ENCODE measurements at regions not wholly inside any gene's neighbourhood (a gene's known extent, or its start where the extent isn't known, plus 50 kb on each side); places are given as distances from the start of the nearest gene placed in this dataset.

- no peak overlapping the region for H2AFZ ChIP-seq (ENCODE audit: low read depth, low read length)
- BruUV-seq (replicated peaks): no TSS peak
- POLR2A ChIA-PET: no interaction called here
- intact Hi-C loops (cut with micrococcal nuclease) (no loop called here), dilution Hi-C loops (cut with MboI; ENCODE audit: extremely low pct_ligation_motif_present, low sequenced_read_pairs) (no loop called here)
- no peak overlapping the region for H3K4me3 ChIP-seq (replicated peaks in 1 of 3; ENCODE audit: insufficient read depth in 1 of 3, low read depth in 1 of 3, low read length in 3 of 3)
- H3K79me2 ChIP-seq (ENCODE audit: control insufficient read depth, insufficient read depth, low read length): no peaks in the 10 kb centered on the region
- no peaks in the 10 kb centered on the region for H3K36me3 ChIP-seq (ENCODE audit: control insufficient read depth in 2 of 2, extremely low read depth in 1 of 2, insufficient read depth in 2 of 2, low read length in 2 of 2)
- no peaks in the 10 kb centered on the region for H3K4me1 ChIP-seq (ENCODE audit: control insufficient read depth, extremely low read depth, insufficient read depth, low read length)
- H3K4me2 ChIP-seq (ENCODE audit: insufficient read depth, low read length): no peak overlapping the region
- H3K27me3 ChIP-seq (ENCODE audit: control insufficient read depth in 2 of 2, insufficient read depth in 2 of 2, low read length in 2 of 2): no peaks in the 10 kb centered on the region
- DNase-seq (ENCODE audit: low read depth, low spot score) (no peak), FAIRE-seq (no peak)
- no peak overlapping the region for H3K27ac ChIP-seq (ENCODE audit: insufficient read depth, low read depth, low read length)
- TF ChIP-seq MYC (IDR thresholded peaks at IDR 0.05; ENCODE audit: low read depth, low read length): no peak
- TF ChIP-seq CTCF (IDR thresholded peaks at IDR 0.05; ENCODE audit: extremely low read depth in 1 of 2, insufficient read depth in 1 of 2, low read depth in 1 of 2, low read length in 2 of 2): no peak
- no peak for TF ChIP-seq MAX (IDR thresholded peaks at IDR 0.05; ENCODE audit: insufficient read depth, insufficient read length)
- TF ChIP-seq POLR2AphosphoS5 (IDR thresholded peaks at IDR 0.05; ENCODE audit: insufficient read depth, low read depth, low read length): no peak
- TF ChIP-seq JUN (IDR thresholded peaks at IDR 0.05; ENCODE audit: borderline replicate concordance, insufficient read depth, insufficient read length, low read depth): no peak
- no peaks in the 10 kb centered on the region for H3K9me1 ChIP-seq (replicated peaks; ENCODE audit: control insufficient read depth, extremely low read depth, insufficient read depth, low read length)
- no peak overlapping the region for H3K9ac ChIP-seq (replicated peaks; ENCODE audit: extremely low read depth, insufficient read depth, low read length)
- CTCF ChIA-PET: no interaction called here
- H4K20me1 ChIP-seq (replicated peaks; ENCODE audit: control insufficient read depth, extremely low read depth, insufficient read depth, low read length): no peaks in the 10 kb centered on the region
- H3K9me3 ChIP-seq (replicated peaks; ENCODE audit: control insufficient read depth, insufficient read depth, low read length): no peaks in the 10 kb centered on the region
Measured at GRCh38 chrX:125387945-125388344, 68.3 kb downstream of the TEX13C start.

- FAIRE-seq: no peak
- CTCF ChIA-PET: no interaction called here
Measured at GRCh38 chrX:125394449-125394848, 74.8 kb downstream of the TEX13C start.

More at GRCh38 chrX:125394449-125394848, 74.8 kb downstream of the TEX13C start:
- DNase-seq (ENCODE audit: low read depth, low spot score): no peak
- no peak for TF ChIP-seq FOS (IDR thresholded peaks at IDR 0.05; ENCODE audit: borderline replicate concordance, insufficient read depth, low read length)
- TF ChIP-seq POLR2AphosphoS5 (IDR thresholded peaks at IDR 0.05; ENCODE audit: insufficient read depth, low read depth, low read length): no peak
- dilution Hi-C loops (cut with MboI; ENCODE audit: extremely low pct_ligation_motif_present, low sequenced_read_pairs): no loop called here
- BruUV-seq (replicated peaks): no TSS peak
- Histone ChIP-seq H4K20me1 (replicated peaks; ENCODE audit: control insufficient read depth, extremely low read depth, insufficient read depth, low read length) (no peaks in the 10 kb centered on the region), H3K4me2 (ENCODE audit: insufficient read depth, low read length) (no peak overlapping the region), H3K36me3 (ENCODE audit: control insufficient read depth in 2 of 2, extremely low read depth in 1 of 2, insufficient read depth in 2 of 2, low read length in 2 of 2) (no peaks in the 10 kb centered on the region), H3K79me2 (ENCODE audit: control insufficient read depth, insufficient read depth, low read length) (no peaks in the 10 kb centered on the region), H3K4me3 (replicated peaks in 1 of 3; ENCODE audit: insufficient read depth in 1 of 3, low read depth in 1 of 3, low read length in 3 of 3) (no peak overlapping the region), H3K9me1 (replicated peaks; ENCODE audit: control insufficient read depth, extremely low read depth, insufficient read depth, low read length) (no peaks in the 10 kb centered on the region), H3K9ac (replicated peaks; ENCODE audit: extremely low read depth, insufficient read depth, low read length) (no peak overlapping the region), H3K9me3 (replicated peaks; ENCODE audit: control insufficient read depth, insufficient read depth, low read length) (no peaks in the 10 kb centered on the region), H3K4me1 (ENCODE audit: control insufficient read depth, extremely low read depth, insufficient read depth, low read length) (no peaks in the 10 kb centered on the region), H3K27ac (ENCODE audit: insufficient read depth, low read depth, low read length) (no peak overlapping the region), H3K27me3 (ENCODE audit: control insufficient read depth in 2 of 2, insufficient read depth in 2 of 2, low read length in 2 of 2) (no peaks in the 10 kb centered on the region), H2AFZ (ENCODE audit: low read depth, low read length) (no peak overlapping the region)
- POLR2A ChIA-PET: no interaction called here
- intact Hi-C loops (cut with micrococcal nuclease): no loop called here
